COLO668 (cell line): ENCODE measurements at regions not wholly inside any gene's neighbourhood (a gene's known extent, or its start where the extent isn't known, plus 50 kb on each side); places are given as distances from the start of the nearest gene placed in this dataset.

Source experiments
- DNase-seq: peaks from one replicate; lab custom pipeline; 2025; ENCODE audit not compliant: unreplicated experiment; lab: John Stamatoyannopoulos, UW

GRCh38 chr13:56932104-56932503 is 208.6 kb upstream of the PRR20A start:
- DNase-seq: no peak

- no peak for DNase-seq
Measured at GRCh38 chr13:56953965-56954364, 186.8 kb upstream of the PRR20A start.

- no peak for DNase-seq
Measured at GRCh38 chr13:56975647-56976046, 165.1 kb upstream of the PRR20A start.

GRCh38 chr13:56980856-56981255 is 159.9 kb upstream of the PRR20A start:
- no peak for DNase-seq

- DNase-seq: no peak
Measured at GRCh38 chr13:56986121-56986520, 154.6 kb upstream of the PRR20A start.

- DNase-seq: no peak
Measured at GRCh38 chr13:56988543-56988942, 152.2 kb upstream of the PRR20A start.

GRCh38 chr13:57003682-57004081 is 137.0 kb upstream of the PRR20A start:
- DNase-seq: no peak

- no peak for DNase-seq
Measured at GRCh38 chr13:57017357-57017756, 123.4 kb upstream of the PRR20A start.

- no peak for DNase-seq
Measured at GRCh38 chr13:57018915-57019314, 121.8 kb upstream of the PRR20A start.

GRCh38 chr13:57030671-57031070 is 110.0 kb upstream of the PRR20A start:
- DNase-seq: no peak

- DNase-seq: no peak
Measured at GRCh38 chr13:57036290-57036689, 104.4 kb upstream of the PRR20A start.

- DNase-seq: no peak
Measured at GRCh38 chr13:57044910-57045309, 95.8 kb upstream of the PRR20A start.

GRCh38 chr13:57045826-57046546 is 94.7 kb upstream of the PRR20A start:
- DNase-seq: no peak

GRCh38 chr13:57056601-57057180 is 84.0 kb upstream of the PRR20A start:
- DNase-seq: no peak

- no peak for DNase-seq
Measured at GRCh38 chr13:57063007-57063406, 77.7 kb upstream of the PRR20A start.

- no peak for DNase-seq
Measured at GRCh38 chr13:57073983-57074382, 66.7 kb upstream of the PRR20A start.

- DNase-seq: no peak
Measured at GRCh38 chr13:57075588-57075987, 65.1 kb upstream of the PRR20A start.

- DNase-seq: no peak
Measured at GRCh38 chr13:57087006-57087405, 53.7 kb upstream of the PRR20A start.
